ENCODE measurements at regions not wholly inside any gene's neighbourhood (a gene's known extent, or its start where the extent isn't known, plus 50 kb on each side); places are given as distances from the start of the nearest gene placed in this dataset.

DNA sequence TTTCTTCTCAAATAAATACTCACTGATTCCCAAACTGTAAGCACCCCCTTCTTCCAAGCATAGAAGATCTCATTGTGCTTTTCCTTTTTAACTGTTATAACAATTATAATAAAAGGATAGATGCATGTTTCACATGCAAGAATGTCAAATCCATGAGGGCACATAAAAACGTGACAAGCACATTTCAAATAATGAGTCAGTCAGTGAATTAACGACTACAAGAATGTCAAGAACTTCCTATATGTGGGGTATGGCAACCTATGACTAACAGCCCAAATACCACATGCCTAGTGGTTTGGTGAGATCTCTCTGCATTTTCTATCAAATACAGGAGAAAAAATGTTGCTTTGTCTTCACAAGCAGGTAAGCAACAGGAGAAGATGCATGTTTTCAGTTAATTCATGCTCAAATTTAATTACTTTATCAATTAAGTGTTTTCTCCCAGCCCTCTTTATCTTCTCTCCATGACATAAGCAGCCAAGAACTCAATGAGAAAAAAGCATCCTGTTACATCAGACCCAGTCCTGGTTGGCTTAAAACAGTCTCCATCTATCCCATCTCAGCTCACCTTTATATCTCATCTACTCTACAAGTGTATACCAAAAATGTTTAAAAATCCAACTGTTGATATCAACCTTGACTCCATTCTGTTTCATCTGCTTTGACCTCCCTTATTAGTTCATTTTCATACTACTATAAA, 181.5 kb upstream of the LMCD1 start (continued):
- no peak for TF ChIP-seq PKNOX1 (IDR thresholded peaks at IDR 0.05)
- no peak for TF ChIP-seq ZNF687 (IDR thresholded peaks at IDR 0.05)
- no peak for TF ChIP-seq TCF3 (IDR thresholded peaks at IDR 0.05; ENCODE audit: borderline replicate concordance, insufficient read depth, low read depth, low read length)
- TF ChIP-seq ZNF217 (IDR thresholded peaks at IDR 0.05) = no peak

GRCh38 chr3:8320711-8321458, 180.7 kb upstream of the LMCD1 start:
- intact Hi-C loops (cut with micrococcal nuclease; ENCODE audit: unreplicated experiment) = loop anchor here (10.0 kb wide), 1 partner anchor 304 kb away; no protein-coding TSS in a partner anchor
- H2AFZ ChIP-seq (ENCODE audit: control insufficient read depth, low read depth, low read length) = no peak overlapping the region
- H3K27ac ChIP-seq (ENCODE audit: control insufficient read depth, insufficient read depth) = no peak overlapping the region
- no peak overlapping the region for H3K4me3 ChIP-seq
- BruUV-seq (replicated peaks) = no TSS peak
- ChIA-PET SMC1A (ENCODE audit: uncharacterized antibody, unreplicated experiment) (no interaction called here), RAD21 (ENCODE audit: unreplicated experiment) (no interaction called here), POLR2A (interaction anchor here (0.6 kb wide), 1 partner anchor 97 kb away, joined by 3 read pairs; no protein-coding TSS in a partner anchor), CTCF (no interaction called here)
- ATAC-seq (no peak), DNase-seq (ENCODE audit: low read depth, low spot score) (no peak), FAIRE-seq (no peak)
- 34% methylated on average over 6 of the region's 6 CpGs for WGBS (ENCODE audit: insufficient coverage, insufficient replicate concordance, low lambda C conversion rate, missing lambda C conversion rate)
- no peak overlapping the region for H3K9ac ChIP-seq (ENCODE audit: control insufficient read depth, insufficient read depth, low read length)
- no peaks in the 10 kb centered on the region for H3K4me1 ChIP-seq (ENCODE audit: control insufficient read depth, insufficient read depth, low read length)
- no peaks in the 10 kb centered on the region for H3K9me3 ChIP-seq (replicated peaks; ENCODE audit: control insufficient read depth, insufficient read depth, low read length)
- H3K27me3 ChIP-seq (replicated peaks in 1 of 2; ENCODE audit: control insufficient read depth in 2 of 2, insufficient read depth in 2 of 2, low read length in 1 of 2) = no peaks in the 10 kb centered on the region
- no peaks in the 10 kb centered on the region for H3K79me2 ChIP-seq (ENCODE audit: control insufficient read depth, insufficient read depth, low read length)
- H4K20me1 ChIP-seq (ENCODE audit: control insufficient read depth, insufficient read depth) = no peaks in the 10 kb centered on the region
- in situ Hi-C loops (cut with MboI) = no loop called here
- H3K36me3 ChIP-seq (ENCODE audit: control insufficient read depth in 2 of 2, insufficient read depth in 2 of 2, low read length in 1 of 2) = no peaks in the 10 kb centered on the region
- H3K4me2 ChIP-seq (ENCODE audit: control insufficient read depth, insufficient read depth) = no peak overlapping the region
- no peak for TF ChIP-seq GABPA (IDR thresholded peaks at IDR 0.05; ENCODE audit: low read depth)
- TF ChIP-seq, protein P1, sequence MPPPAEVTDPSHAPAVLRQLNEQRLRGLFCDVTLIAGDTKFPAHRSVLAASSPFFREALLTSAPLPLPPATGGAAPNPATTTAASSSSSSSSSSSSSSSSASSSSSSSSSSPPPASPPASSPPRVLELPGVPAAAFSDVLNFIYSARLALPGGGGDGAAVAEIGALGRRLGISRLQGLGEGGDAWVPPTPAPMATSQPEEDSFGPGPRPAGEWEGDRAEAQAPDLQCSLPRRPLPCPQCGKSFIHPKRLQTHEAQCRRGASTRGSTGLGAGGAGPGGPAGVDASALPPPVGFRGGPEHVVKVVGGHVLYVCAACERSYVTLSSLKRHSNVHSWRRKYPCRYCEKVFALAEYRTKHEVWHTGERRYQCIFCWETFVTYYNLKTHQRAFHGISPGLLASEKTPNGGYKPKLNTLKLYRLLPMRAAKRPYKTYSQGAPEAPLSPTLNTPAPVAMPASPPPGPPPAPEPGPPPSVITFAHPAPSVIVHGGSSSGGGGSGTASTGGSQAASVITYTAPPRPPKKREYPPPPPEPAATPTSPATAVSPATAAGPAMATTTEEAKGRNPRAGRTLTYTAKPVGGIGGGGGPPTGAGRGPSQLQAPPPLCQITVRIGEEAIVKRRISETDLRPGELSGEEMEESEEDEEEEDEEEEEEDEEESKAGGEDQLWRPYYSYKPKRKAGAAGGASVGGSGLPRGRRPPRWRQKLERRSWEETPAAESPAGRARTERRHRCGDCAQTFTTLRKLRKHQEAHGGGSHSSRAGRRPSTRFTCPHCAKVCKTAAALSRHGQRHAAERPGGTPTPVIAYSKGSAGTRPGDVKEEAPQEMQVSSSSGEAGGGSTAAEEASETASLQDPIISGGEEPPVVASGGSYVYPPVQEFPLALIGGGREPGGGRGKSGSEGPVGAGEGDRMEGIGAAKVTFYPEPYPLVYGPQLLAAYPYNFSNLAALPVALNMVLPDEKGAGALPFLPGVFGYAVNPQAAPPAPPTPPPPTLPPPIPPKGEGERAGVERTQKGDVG (CRISPR knock-in tag; IDR thresholded peaks at IDR 0.05) = no peak
- TF ChIP-seq HDAC6 (IDR thresholded peaks at IDR 0.05; ENCODE audit: unreplicated experiment) = no peak
- TF ChIP-seq ZNF207 (IDR thresholded peaks at IDR 0.05; ENCODE audit: borderline replicate concordance) = no peak
- TF ChIP-seq RELB (IDR thresholded peaks at IDR 0.05; ENCODE audit: low read depth) = no peak
